Retina (tissue), 1 donor: ENCODE measurements at regions not wholly inside any gene's neighbourhood (a gene's known extent, or its start where the extent isn't known, plus 50 kb on each side); places are given as distances from the start of the nearest gene placed in this dataset.

Experiments used
- DNase-seq: peaks from one replicate; pipeline ENCODE4 v3.0.0-alpha.2; 2016

- DNase-seq = no peak
These were observed 456.0 kb upstream of the FAM241A start for GRCh38 chr4:111689214-111689613.

DNA sequence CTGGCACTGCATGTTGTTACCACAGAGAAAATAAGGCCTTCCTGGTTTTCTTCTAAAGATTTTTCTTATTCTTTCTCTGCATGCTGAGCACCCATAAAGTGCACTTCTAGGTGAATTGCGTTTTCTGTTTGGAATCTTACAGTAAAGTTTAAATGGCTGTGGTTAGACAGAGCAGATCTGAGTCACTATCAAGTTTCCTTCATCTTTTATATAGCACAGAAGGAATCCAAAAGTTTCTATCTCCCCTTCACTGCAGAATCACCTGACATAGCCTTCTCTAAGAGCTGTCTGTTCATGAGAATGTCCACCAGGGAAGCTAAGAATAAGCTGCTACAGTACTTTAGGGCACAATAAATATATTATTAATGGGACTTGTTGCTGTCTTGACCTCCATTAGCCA is 455.5 kb upstream of the FAM241A start:
- no peak for DNase-seq

DNA sequence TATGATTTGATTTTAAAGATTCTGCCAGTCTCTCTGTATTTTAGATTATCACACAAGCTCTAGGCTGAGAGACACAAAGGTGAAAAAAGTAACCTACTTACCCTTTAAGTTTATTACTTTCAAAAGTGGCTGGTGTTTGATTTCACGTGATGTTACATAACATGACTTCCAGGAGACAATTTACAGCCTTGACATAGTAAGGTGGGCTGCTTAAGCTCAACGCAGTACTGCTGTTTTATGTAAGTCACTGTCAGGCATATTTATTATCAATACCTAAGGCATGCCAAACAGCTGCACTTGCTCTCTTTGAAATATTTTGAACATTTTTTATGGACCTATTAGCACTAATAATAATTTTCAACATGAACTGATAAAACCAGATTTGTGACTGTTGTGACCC is 451.5 kb upstream of the FAM241A start:
- no peak for DNase-seq

- DNase-seq = no peak
These were observed 449.6 kb upstream of the FAM241A start for GRCh38 chr4:111695677-111696076.

DNA sequence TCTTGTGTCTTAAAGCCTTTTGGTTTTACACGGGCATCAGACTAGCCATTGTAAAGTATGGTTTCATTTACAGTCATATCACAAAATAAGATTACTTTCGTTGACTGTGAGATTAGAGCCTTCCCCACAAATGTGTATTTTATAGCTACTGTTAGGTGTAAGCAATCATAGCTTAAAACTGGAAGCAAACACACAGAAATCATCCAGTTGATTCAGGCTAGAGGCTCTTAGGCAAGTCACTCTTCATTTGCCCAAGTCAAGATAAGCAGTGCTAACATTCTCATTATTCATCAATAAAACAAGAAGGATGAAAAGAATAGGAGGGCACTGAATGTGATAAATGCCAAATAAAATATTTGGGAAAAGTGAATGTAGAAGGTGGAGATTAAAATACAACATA is 448.7 kb upstream of the FAM241A start:
- DNase-seq = no peak

DNA sequence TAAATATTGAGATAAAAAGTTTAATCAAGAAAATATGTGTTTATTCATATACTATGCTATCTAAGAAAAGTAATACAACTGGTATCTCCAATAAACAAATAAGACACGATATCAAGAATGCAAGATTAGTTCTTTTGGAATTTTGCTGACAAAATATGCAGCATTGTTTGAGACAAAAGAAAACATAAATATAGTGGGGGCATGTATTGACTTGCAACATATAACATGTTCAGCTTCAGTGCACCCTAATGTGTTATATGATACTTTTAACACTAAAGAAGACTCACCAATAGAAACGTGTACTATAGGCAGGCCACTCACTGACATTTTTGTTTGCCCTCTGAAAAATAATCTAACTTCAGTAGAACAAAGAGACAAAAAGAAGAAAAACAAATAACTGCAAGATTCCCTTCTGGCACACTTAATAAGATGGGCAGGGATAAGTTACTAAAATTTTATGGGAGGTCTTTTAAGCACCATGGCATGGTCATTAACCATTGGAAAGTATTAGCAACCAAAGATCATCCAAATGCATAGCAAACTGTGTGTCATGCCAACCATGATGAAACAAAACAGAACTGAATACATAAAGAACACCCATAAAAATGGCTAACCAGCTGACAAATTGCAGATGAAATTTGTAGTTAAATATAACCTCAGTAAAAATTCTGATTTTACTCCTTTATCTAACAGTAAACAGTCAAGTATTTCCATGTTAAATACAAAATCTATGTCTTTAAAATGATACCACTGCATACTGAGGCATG is 447.9 kb upstream of the FAM241A start:
- DNase-seq = no peak

DNA sequence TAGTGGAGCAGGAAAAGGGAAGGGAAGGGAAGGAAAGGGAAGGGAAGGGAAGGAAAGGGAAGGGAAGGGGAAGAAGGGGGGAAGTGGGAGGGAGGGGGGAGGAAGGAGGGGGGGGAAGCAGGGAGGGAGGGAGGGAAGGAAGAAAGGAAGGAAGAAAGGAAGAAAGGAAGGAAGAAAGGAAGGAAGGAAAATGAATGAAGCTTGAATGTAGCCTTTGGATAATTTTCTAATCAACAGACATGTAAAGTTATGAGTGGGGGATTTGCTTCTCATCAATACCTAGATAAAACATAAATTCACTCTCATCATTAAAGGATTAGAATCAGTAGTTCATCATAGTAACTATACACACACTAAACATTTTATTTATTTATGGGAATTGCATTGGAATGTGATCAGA is 446.9 kb upstream of the FAM241A start:
- DNase-seq = no peak

DNA sequence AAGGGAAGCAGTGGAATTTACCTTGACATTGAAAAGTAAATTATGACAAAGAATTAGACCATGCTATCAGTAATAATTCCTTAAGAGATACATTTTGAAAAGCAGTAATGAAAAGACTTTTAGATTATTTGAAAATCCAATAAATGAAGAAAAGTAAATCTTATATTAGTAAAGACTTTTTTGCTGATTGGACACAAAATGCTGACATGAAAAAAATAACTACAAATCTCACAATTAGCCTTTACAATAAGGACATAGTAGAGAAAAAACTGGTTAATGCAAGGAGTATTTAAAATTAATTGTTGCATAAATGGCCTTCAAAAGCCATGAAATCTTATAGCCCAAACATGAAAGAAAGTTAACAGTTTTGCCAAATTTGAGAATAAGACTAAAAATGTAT is 446.1 kb upstream of the FAM241A start:
- no peak for DNase-seq

GRCh38 chr4:111701102-111701501 is 444.2 kb upstream of the FAM241A start:
- no peak for DNase-seq

GRCh38 chr4:111707491-111707890 is 437.8 kb upstream of the FAM241A start:
- DNase-seq = no peak

- no peak for DNase-seq
These were observed 433.1 kb upstream of the FAM241A start for GRCh38 chr4:111712093-111712677.

- DNase-seq = no peak
These were observed 432.0 kb upstream of the FAM241A start for GRCh38 chr4:111713276-111713675.

DNA sequence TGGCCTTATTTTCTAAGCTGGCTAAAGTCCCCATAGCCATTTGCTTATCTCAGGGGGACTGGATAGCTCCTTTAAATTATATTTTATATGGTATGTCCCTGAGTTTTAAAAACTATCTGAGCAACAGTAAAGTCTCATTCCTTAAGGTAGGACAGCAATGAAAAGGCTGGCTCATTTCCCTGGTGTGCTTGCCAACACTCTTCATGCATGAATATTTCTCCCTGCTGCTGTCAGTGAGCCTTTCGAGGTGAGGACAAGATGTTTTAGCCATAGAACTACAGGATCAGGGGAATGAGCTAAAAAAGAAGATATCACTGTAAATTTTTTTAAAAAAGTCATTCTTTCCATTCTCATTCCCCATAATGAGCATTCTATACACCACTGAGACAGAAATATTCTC is 427.3 kb upstream of the FAM241A start:
- no peak for DNase-seq

DNA sequence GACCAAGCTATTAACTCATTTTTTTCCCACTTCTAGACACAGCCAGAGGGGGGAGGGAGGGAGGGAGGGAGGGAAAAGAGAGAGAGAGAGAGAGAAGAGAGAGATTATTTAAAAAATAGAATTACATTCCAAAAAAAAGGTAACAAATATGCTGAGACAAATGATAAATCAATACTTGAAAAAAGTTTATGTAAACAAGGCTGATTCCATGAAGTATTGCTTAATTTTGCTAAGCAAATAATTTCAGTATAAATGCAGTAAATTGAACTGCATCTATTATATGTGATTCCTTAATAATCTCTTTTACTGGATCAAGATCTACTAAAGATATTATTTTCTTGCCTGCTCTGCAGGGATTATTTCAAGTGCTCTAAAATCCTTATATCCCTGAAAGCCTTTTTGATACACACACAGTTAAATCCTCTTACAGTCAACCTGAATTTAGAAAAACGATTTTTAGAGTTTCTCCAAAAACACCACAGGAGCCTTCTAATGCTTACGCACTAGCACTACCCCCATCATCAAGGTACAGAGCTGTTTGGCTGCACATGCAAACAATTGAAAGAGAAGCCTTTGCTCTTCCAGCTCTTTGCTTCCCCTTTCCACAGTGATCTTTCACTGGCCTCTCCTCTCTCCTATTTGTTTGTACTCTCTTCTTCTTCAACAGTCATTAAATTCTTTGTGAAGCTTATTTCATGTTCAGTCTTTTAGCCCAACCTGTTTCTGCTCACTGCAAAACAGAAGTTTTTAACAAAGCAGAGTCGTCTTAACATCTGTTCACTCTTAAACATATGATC is 426.3 kb upstream of the FAM241A start:
- no peak for DNase-seq

DNA sequence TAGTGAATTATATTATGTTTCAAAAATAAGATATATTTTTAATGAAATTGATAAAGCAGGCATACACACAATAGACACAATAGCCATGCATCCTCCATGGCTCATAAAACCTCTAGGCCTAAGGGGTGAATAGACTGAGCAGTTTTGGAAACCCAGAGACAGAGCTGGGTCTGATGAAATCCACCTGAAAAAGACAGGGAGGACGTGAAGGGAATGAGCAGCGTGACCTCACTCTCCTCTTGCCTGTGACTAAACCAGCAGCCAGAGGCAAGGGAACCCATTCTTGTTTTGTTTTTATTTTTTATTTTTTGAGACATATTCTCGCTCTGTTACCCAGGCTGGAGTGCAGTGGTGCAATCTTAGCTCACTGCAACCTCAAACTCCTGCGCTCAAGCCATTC is 424.4 kb upstream of the FAM241A start:
- no peak for DNase-seq

GRCh38 chr4:111722213-111722720 is 423.0 kb upstream of the FAM241A start:
- DNase-seq = no peak

GRCh38 chr4:111736516-111736915 is 408.7 kb upstream of the FAM241A start:
- DNase-seq = no peak

GRCh38 chr4:111744847-111745246 is 400.4 kb upstream of the FAM241A start:
- no peak for DNase-seq

DNA sequence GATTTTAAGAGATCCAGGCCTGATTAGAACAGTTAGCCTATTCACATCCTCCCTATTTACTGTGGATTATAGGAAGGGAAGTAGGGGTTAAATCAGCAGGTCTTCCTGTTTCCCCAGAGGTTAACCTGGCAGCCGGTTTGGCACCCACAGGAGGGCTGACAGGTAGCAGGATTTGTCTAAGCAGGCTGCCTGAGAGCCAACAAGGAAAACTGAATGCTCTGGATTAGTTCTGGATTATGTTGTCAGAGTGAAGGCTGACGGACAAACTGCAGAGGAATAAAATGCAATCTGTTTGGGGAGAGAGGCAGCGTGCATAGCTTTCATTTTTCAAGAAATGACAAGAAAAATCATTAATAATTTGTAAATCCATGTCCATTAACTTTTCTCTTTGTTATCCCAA is 397.1 kb upstream of the FAM241A start:
- no peak for DNase-seq

- DNase-seq = no peak
These were observed 391.3 kb upstream of the FAM241A start for GRCh38 chr4:111754003-111754402.

DNA sequence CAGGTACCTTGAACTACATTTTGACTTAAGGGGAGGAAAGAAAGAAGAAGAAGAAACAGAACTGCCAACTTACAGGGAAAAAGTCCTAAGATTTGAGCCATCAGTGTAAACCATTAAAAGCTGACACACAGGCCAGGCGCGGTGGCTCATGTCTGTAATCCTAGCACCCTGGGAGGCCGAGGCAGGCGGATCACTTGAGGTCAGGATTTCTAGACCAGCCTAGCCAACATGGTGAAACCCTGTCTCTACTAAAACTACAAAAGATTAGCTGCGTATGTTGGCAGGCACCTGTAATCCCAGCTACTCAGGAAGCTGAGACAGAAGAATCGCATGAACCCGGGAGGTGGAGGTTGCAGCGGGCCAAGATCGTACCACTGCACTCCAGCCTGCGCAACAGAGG is 389.7 kb upstream of the FAM241A start:
- DNase-seq = no peak

- no peak for DNase-seq
These were observed 383.7 kb upstream of the FAM241A start for GRCh38 chr4:111761531-111761930.

GRCh38 chr4:111770514-111770913 is 374.7 kb upstream of the FAM241A start:
- no peak for DNase-seq

- DNase-seq = no peak
These were observed 371.4 kb upstream of the FAM241A start for GRCh38 chr4:111773858-111774257.
